ENCODE measurements at regions not wholly inside any gene's neighbourhood (a gene's known extent, or its start where the extent isn't known, plus 50 kb on each side); places are given as distances from the start of the nearest gene placed in this dataset.
"Not testable (repeated sequence)": the region's sequence is repeated elsewhere in the genome, so short reads cannot be mapped to it uniquely, and the experiment has no call there.

DNA sequence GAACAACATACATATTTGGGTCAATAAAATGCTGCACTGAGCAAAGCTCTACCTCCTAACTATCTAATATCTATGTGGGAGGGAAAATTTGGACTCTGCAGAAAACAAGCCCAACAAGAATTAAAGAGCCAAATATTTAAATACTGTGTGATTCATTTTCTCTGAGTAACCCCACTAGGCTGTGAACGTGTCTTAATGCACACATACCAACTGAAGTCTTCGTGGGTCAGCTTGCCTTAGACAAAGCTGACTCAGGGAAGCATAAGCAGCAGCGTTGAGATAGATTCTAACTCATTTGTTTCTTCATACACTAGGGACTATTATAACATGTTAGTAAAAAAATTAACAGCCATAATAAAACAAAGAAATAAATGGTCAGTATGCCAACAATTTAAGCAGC is 114.3 kb downstream of the GJA1 start:
- DNase-seq, result no peak

DNA sequence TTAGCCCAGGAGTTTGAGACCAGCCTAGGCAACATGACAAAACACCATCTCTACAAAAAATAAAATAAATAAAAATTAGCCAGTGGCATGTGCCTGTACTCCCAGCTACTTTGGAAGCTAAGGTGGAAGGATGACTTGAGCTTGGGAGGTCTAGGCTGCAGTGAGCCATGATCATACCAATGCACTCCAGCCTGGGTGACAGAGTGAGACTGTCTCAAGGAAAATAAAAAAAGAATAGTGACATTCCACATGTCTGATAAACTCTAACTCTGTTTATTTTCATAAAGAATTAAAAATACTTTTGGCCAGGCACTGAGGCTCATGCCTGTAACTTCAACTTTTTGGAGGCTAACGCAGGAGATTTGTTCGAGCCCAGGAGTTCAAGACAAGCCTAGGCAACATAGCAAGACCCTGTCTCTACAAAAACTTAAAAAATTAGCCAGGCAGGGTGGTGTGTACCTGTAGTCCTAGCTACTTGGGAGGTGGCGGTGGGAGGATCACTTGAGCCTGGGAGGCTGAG is 115.1 kb downstream of the GJA1 start:
- no peak for DNase-seq

DNA sequence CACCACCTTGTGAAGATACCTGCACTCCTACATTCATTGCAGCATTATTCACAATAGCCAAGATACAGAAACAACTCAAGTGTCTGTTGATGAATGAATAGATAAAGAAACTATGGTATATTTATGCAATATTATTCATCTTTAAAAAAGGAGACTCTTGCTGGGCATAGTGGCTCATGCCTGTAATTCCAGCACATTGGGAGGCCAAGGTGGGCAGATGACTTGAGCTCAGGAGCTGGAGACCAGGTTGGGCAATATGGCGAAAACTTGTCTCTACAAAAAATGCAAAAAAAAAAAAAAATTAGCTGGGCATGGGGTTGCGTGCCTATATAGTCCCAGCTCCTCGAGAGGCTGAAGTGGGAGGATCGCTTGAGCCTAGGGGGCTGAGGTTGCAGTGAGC is 119.8 kb downstream of the GJA1 start:
- no peak for DNase-seq

DNA sequence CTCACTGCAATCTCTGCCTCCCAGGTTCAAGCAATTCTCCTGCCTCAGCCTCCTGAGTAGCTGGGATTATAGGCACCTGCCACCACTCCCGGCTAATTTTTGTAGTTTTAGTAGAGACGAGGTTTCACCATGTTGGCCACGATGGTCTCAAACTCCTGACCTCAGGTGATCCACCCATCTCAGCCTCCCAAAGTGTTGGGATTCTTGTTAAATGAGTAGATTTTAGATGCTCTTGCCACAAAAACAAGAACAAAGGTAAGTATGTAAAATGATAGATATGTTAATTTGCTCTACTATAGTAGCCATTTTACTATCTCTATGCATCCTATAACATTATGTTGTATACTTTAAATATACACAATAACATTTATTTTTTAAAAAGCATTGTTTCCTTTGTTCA is 120.7 kb downstream of the GJA1 start:
- not testable (repeated sequence) for DNase-seq

DNA sequence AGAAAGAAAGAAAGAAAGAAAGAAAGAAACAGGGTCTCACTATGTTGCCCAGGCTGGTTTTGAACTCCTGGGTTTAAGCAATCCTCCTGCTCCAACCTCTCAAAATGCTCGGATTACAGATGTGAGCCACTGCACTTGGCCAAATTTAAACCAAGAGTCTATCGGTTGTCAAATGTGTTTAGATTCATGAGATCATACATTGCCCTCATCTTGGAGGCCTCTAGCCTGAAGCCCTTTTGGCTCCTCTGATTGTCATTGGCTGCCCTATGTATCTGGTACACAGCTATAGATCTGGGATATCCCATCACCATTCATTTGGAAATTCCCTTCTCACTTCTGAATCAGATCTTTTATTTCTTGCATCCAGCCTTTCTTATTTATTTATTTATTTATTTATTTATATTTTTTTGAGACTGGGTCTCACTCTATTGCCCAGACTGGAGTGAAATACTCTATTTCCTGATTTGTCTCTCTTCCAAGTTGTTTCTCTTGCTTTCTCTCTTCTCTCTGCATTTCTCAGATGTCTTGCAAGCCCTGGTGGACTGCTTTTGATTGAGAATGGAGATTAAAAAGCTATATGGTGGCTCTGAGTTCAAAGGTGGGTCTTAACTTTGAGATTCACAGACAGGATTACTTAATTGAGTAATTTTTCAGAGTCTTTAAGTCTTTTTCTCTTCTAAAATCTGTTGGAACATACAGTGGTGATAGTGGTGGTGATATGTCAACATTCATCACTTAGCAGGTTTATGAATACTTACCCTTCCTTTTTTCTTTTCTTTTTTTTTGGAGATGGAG is 121.9 kb downstream of the GJA1 start:
- DNase-seq, result no peak

DNA sequence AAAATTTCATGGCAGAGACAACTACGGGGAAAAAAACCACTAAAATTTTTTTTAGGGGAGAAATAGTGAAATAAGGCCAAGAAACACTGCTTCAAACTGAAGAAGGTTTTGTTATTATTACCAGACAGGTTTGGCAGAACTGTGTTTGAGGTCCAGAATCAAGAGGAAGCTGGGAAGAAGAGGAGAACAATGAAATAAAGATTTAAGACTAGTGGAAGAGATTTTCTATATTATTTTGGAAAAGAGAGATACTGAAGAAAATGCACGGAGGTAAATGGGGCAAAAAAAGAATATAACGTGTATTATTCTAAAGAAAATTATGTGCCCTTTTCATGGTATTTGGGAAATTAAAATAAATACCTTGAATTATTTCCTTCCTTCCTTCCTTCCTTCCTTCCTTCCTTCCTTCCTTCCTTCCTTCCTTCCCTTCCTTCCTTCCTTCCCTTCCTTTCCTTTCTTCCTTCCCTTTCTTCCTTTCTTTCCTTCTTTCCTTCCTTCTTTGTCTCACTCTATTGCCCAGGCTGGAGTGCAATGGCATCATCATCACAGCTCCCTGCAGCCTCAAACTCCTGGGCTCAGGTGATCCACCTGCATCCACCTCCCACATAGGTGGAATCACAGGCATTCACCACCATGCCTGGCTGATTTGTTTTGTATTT is 124.3 kb downstream of the GJA1 start:
- no peak for DNase-seq

DNA sequence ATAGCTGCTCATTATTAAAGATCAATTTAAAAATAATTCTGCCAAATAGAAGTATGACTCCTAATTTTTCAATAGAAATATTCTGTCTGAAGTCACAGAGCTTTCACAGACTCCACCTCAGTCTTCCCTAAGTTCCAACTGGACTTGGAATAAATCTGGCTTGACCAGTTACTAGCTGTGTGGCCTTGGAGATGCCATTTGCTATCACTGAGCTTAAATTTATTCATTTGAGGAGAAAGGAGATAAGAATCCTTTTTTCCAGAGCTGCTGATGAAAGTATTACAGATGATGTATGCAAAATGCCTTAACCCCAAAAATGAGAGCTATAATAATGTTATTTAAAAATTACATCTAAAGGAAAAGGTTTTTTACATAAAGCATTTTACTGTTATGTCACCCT is 125.0 kb downstream of the GJA1 start:
- DNase-seq, result no peak

DNA sequence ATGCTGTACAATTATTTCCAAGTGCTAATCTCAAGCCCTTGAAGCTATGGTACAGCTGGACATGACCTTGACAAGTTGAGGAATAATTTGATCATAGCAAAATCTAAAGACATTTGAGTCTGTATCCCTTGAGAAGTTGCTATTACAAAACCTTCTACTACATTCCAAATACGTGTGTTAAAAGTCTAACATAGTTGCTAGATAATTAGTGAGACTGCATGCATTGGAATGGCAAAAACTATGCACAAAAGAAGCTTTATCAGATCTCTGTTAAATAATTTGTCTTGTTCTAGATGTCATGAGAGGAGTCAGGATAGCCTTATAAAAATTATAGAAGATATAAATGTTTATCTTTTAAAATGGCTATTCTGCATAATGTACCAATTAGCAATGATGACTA is 127.8 kb downstream of the GJA1 start:
- no peak for DNase-seq

DNA sequence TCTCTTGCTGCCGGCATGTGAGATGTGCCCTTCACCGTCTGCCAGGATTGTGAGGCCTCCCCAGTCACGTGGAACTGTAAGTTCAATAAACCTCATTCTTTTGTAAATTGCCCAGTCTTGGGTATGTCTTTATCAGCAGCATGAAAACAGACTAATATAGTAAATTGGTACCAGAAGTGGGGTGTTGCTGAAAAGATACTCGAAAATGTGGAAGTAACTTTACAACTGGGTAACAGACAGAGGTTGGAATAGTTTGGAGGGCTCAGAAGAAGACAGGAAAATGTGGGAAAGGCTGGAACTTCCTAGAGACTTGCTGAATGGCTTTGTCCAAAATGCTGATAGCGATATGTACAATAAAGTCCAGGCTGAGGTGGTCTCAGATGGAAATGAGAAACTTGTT is 129.1 kb downstream of the GJA1 start:
- DNase-seq, result not testable (repeated sequence)

DNA sequence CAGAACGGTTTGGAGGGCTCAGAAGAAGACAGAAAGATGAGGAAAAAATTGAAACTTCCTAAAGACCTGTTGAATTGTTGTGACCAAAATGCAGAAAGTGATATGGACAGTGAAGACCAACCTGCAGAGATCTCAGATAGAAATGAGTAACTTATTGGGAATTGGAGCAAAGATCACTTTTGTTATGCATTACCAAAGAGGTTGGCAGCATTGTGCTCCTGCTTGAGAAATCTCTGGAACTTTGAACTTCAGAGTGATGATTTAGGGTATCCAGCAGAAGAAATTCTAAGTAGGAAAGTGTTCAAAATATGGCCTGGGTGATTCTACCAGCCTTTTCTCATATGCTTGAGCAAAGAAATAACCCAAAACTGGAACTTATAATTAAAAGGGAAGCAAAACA is 136.0 kb downstream of the GJA1 start:
- no peak for DNase-seq

DNA sequence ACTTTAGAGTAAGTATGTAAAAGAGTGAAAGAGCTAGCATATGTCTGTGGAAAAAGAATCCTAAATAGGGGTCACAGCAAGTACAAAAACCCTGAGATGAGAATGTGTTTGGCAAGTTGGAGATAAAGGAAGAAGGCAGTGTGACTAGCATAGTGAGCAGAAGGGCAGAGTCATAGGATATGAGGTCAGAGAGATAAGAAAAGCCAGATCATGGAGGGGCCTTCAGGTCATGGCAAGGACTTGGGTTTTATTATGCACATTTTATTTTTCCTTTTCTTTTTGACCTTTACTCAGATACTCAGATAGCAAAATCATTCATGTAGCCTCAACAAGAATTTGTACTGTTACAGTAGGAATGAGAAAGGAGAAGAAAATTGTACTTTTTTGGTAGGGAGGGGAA is 138.0 kb downstream of the GJA1 start:
- DNase-seq, result peak; percentile 14 to 15

DNA sequence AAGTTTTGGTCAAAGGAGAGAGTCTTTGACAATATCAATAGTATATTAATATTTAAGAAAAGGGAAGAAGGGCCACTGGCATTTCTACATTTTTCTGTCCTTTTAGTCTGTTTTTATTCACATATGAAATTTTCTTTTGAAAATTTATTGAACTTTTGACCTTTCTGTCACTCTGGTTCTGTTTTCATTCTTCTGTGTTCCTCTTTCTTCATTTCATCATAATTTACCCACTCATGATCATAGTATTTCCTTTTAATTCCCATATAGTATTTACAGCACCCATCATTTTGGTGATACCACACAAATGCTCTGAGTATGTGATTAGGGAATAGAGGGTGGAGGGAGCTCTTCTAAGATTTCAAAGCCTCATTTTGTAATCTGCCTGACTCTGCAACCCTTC is 142.8 kb downstream of the GJA1 start:
- DNase-seq, result peak in 1 of 2 donors; percentile 64

DNA sequence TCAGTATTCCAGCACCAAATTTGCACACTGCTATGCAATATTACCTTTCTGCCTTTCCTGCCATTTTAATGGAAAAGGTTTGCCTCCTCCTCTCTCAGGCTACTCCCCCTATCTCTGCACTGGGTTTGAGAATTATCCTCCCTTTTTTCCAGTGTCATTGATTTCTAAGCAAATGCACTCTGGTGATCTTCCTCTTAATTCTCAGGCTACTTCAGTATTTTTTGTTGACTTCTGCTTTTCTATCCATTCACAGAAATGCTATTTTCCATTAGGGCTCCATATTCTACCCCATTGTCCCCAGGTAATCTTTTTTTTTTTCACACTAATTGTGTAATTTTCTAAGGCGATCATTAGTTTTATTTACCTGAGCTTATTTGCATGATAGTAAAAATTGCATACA is 144.0 kb downstream of the GJA1 start:
- peak in 1 of 2 donors; percentile 39 for DNase-seq

DNA sequence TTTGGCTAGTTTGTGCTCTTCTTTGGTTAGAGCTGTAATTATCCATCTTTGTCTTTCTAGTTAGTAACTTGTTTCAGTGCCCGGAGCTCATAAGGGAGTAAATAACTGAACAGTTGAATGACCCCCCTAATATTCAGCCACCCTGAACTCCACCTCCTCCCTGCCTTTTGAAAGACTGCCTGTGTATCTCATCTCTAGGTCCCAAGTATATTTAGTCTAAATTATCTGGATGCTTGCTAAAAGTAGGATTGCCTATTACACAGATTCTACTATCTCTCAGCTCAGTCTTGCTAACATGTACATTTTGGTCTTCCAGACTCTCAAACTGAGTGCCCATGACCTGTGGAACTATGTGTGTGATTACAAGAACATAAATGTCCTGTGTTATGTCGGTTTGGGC is 145.9 kb downstream of the GJA1 start:
- DNase-seq, result no peak

DNA sequence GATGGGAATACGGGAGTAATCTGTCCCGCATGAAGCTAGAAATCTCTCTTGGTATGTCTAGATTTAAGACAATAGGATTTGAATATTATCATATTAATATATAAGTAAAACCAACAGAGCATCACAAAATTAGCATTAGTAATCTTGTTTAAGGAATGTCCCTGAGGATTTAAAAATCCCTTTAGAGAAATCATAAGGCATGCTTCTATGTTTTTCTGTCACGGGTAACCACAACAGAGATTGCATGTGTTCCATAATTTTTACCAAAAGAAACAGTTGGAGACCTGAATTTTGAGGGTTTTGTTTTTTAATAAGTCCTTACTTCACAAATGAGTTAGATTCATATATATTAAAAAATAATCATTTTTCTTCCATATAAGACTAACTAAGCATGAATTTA is 146.8 kb downstream of the GJA1 start:
- DNase-seq, result no peak

DNA sequence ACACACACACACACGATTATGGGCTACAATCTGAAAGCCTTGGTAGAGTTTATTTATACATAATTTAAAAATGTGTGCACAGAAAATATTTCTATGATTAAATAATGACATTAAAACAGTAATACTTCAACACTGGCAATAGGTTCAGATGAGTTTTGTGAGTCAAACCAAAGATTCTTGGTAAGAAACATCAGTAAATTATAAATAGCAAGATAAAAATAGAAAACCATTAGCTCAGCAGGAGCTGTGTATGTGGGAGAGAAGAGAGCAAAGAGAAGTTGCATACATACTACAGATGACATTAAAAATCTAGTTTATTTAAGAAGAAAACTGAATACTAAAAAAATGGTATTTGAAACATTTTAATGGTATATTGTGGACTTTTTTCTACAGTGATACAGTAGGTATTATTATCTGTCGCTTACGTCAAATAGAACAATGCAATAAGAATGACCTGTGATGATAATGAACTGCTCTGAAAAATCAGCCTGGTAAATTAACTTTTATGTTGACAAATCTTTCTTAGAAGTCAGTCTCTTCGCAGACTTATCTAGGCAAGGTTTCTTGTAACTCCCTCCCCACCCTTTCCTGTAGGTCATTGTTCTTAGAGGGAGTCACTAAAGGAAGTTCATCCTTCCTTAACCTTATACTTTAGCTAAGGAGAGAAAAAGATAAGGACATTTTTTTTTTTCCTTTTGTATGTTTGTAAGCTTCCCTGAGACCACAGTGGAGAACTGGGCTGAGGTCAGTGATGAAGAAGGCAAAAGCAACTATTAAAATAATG is 149.3 kb downstream of the GJA1 start:
- peak; percentile 13 to 38 for DNase-seq

DNA sequence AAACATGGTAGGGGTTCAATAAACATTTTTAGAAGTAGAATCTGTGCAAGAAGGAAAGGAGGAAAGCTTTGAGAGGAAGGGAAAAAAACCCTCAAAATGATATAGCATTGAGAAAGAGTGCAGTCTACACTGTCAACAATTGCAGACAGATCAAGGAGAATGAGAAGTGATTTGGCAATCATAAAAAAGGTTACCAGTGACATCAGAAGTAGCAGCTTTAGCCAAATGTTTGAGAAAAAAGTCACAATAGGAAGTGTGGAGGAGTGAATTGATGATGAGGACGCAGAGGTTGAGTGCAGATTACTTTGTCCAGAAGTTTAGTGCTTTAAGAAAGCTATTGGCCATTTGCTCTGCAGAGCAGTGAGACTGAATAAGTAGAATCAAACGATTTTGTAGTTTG is 155.0 kb downstream of the GJA1 start:
- peak; percentile 27 to 52 for DNase-seq

DNA sequence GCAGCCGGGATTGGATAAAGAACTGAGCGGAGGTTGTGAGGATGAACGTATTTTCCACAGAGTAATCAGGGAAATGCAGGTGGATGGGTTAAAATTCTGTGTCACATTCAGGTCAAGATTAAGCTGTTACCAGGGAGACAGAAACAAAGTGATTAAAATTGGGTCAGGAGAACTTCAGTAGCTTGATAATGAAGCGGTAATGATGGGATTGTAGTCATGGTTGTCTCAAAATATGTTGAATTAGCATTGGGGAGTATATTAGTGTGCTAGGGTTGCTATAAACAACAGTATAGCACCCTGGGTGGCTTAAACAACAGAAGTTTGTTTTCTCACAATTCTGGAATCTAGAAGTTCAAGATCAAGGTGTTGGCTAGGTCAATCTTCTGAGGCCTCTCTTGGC is 155.5 kb downstream of the GJA1 start:
- no peak for DNase-seq

DNA sequence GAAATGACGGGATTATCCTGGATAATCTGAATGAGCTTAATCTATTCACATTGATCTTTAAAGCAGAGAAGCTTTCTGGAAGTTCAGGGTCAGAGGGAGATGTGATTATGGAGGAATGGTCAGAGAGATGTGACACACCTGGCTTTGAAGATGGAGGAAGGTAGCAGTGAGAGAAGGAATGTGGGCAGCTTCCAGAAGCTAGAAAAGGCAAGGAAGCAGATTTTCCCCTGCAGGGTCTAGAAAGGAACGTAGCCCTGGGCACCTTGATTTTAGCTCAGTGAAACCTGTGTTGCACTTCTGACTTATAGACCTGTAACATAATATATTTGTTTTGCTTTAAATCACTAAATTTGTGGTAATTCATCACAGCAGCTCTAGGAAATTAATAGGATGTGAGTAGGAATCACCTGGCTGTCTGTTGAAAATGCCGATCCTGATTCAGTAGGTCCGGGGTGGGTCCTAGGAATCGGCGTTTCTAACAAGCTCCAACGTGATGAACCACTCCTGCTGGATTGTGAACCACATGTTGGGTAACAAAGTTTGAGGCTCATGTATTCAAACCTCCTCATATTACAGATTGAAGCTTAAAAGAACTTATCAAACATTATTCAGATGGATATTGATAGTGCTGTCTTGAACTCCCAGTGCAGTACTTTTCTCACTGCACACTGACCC is 157.0 kb downstream of the GJA1 start:
- DNase-seq, result no peak

DNA sequence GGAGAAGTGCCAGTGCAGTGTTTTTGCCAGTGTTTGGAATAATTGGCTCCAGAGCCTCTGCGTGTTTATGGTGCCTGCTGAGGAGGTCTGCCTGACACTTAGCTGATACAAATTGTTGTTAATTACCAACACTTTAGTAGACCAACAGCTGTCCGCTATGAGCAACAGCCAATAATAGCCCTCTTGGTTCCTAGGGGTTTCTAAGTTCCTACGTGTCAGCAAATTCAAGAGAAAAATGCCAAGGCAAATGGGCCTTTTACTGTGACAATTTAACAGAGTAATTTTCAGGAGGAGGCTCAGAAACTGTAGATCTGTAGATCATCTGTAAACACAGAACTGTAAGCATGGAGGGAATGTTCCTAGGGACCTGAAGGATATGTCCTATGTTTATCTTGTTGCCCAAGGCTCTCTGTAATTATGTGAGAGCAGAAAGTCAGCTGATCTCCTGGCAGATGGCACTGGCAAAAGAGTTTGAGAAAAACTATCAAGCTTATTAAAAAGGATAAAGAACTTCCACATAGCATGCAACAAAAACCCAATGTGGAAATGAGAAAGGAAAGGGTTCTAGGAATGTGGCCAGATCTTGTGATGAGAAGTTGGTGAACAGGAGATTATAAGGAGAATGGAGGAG is 157.7 kb downstream of the GJA1 start:
- DNase-seq, result no peak

DNA sequence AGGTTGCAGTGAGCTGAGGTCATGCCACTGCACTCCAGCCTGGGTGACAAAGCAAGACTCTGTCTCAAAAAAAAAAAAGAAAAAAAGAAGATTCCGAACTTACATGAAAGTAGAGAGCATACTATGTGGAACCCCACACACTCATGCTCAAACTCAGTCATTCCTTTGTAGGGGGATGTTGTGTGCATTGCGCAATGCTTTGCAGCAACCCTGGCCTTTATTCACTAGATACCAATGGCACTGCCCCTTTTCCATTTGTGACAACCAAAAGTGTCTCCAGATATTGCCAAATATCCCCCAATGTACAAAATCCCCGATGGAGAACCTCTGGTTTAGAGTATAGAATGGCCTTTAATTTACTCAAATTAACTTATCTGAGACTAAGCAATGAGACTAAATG is 158.6 kb downstream of the GJA1 start:
- no peak for DNase-seq

DNA sequence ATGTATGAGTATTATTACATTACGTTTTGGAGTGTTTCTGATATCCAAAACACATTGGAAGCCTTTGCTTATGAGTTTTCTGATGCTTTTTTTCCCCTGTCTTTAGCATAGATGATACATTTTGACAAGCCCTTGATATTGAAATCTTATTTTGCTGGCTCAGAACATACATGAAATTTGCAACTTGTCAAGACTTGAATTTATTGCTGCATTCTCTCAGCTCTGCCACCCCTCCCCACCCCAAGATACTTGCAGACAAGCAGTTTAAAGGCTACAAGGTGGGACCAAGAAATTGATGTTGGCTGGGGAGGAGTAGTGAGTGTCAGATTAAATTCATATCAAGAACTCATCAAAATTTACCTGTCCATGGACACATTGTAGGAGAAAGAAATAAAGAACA is 160.2 kb downstream of the GJA1 start:
- no peak for DNase-seq
